Liver (tissue), 7 donors: ENCODE measurements at regions not wholly inside any gene's neighbourhood (a gene's known extent, or its start where the extent isn't known, plus 50 kb on each side); places are given as distances from the start of the nearest gene placed in this dataset.
A peak's percentile ranks its signal among the peaks of the same experiment; 100 is the strongest.

Experiments used
- DNase-seq: peaks from one replicate; pipeline ENCODE4 v3.0.0-alpha.2; 2017; ENCODE audit warnings: low spot score
- H3K27ac ChIP-seq, 2 donors: one replicate each; pipeline ENCODE4 v1.7.0; 2013; ENCODE audit warnings: inconsistent platforms in 2 of 2, low read length in 2 of 2, control low read depth in 1 of 2, low read depth in 1 of 2, mild to moderate bottlenecking in 1 of 2
- H3K27me3 ChIP-seq, 4 donors: one replicate each; pipeline versions ENCODE4 v1.6.1 to v1.7.0; 2013; ENCODE audit warnings: low read length in 3 of 4, inconsistent platforms in 1 of 4, mild to moderate bottlenecking in 1 of 4, moderate library complexity in 1 of 4; ENCODE audit not compliant: control insufficient read depth in 4 of 4, insufficient read depth in 4 of 4
- H3K36me3 ChIP-seq, 4 donors: one replicate each; pipeline versions ENCODE4 v1.6.1 to v1.7.0; 2013; ENCODE audit warnings: low read length in 3 of 4, mild to moderate bottlenecking in 3 of 4, low read depth in 1 of 4, moderate library complexity in 1 of 4; ENCODE audit not compliant: control insufficient read depth in 4 of 4, insufficient read depth in 3 of 4
- H3K4me1 ChIP-seq, 4 donors: one replicate each; pipeline versions ENCODE4 v1.6.1 to v1.7.0; 2013; ENCODE audit warnings: low read length in 3 of 4, mild to moderate bottlenecking in 3 of 4, moderate library complexity in 1 of 4; ENCODE audit not compliant: control insufficient read depth in 4 of 4, insufficient read depth in 4 of 4
- H3K4me3 ChIP-seq, 3 donors: one replicate each; pipeline versions ENCODE4 v1.6.1 to v1.7.0; 2013; ENCODE audit warnings: low read length in 3 of 3, control low read depth in 1 of 3, low read depth in 1 of 3, mild to moderate bottlenecking in 1 of 3
- H3K9ac ChIP-seq, 2 donors: one replicate each; pipeline ENCODE4 v1.7.0; 2013; ENCODE audit warnings: low read length in 2 of 2, mild to moderate bottlenecking in 2 of 2, moderate library complexity in 2 of 2, control low read depth in 1 of 2, low read depth in 1 of 2
- H3K9me3 ChIP-seq, 4 donors: one replicate each; pipeline versions ENCODE4 v1.6.1 to v1.7.0; 2013; ENCODE audit warnings: low read length in 3 of 4; ENCODE audit not compliant: control insufficient read depth in 4 of 4
- EGR1 ChIP-seq, 2 donors: IDR thresholded peaks; 2 replicates each; pipeline ENCODE4 v1.6.1; 2016 to 2018; ENCODE audit warnings: antibody characterized with exemption in 2 of 2, low read depth in 2 of 2
- FOXA2 ChIP-seq: IDR thresholded peaks from 2 replicates; pipeline ENCODE4 v1.6.1; 2016; ENCODE audit warnings: antibody characterized with exemption
- GABPA ChIP-seq, 2 donors: IDR thresholded peaks in 1 of 2; conservative IDR thresholded peaks in 1 of 2; 2 replicates each; pipeline ENCODE4 v1.6.1; 2016; ENCODE audit warnings: antibody characterized with exemption in 2 of 2, mild to moderate bottlenecking in 1 of 2, moderate library complexity in 1 of 2
- HNF4A ChIP-seq, 2 donors: conservative IDR thresholded peaks; 2 replicates each; pipeline ENCODE4 v1.6.1; 2016; ENCODE audit warnings: antibody characterized with exemption in 2 of 2, mild to moderate bottlenecking in 2 of 2
- NR2F2 ChIP-seq: IDR thresholded peaks from 2 replicates; pipeline ENCODE4 v1.6.1; 2016; ENCODE audit warnings: antibody characterized with exemption
- RAD21 ChIP-seq, 2 donors: IDR thresholded peaks; 2 replicates each; pipeline ENCODE4 v1.6.1; 2016; ENCODE audit warnings: antibody characterized with exemption in 2 of 2, mild to moderate bottlenecking in 2 of 2
- RXRA ChIP-seq, 2 donors: IDR thresholded peaks; 2 replicates each; pipeline ENCODE4 v1.6.1; 2017 to 2018; ENCODE audit warnings: antibody characterized with exemption in 2 of 2, mild to moderate bottlenecking in 1 of 2
- SP1 ChIP-seq: IDR thresholded peaks from 2 replicates; pipeline ENCODE4 v1.6.1; 2018; ENCODE audit warnings: antibody characterized with exemption, mild to moderate bottlenecking
- YY1 ChIP-seq: IDR thresholded peaks from 2 replicates; pipeline ENCODE4 v1.6.1; 2016; ENCODE audit warnings: antibody characterized with exemption, mild to moderate bottlenecking
- WGBS: extraction: QIAGEN DNeasy Blood & Tissue Kit; methylation state at CpG from one replicate; pipeline ENCODE4 v1.1.7; 2013; 5-methylcytosine and 5-hydroxymethylcytosine counted together
- TF ChIP-seq, protein P1 (sequence below): IDR thresholded peaks from 2 replicates; pipeline ENCODE4 v1.6.1; 2016; ENCODE audit warnings: antibody characterized with exemption
- TF ChIP-seq, protein P2 (sequence below): IDR thresholded peaks from 2 replicates; pipeline ENCODE4 v1.6.1; 2016; ENCODE audit warnings: antibody characterized with exemption, mild to moderate bottlenecking
- TF ChIP-seq, protein P3 (sequence below): IDR thresholded peaks from 2 replicates; pipeline ENCODE4 v1.6.1; 2016; ENCODE audit warnings: antibody characterized with exemption
- donor health status: healthy.
- donor health status: healthy.
- donor health status: healthy.
- donor health status: healthy.

DNA sequence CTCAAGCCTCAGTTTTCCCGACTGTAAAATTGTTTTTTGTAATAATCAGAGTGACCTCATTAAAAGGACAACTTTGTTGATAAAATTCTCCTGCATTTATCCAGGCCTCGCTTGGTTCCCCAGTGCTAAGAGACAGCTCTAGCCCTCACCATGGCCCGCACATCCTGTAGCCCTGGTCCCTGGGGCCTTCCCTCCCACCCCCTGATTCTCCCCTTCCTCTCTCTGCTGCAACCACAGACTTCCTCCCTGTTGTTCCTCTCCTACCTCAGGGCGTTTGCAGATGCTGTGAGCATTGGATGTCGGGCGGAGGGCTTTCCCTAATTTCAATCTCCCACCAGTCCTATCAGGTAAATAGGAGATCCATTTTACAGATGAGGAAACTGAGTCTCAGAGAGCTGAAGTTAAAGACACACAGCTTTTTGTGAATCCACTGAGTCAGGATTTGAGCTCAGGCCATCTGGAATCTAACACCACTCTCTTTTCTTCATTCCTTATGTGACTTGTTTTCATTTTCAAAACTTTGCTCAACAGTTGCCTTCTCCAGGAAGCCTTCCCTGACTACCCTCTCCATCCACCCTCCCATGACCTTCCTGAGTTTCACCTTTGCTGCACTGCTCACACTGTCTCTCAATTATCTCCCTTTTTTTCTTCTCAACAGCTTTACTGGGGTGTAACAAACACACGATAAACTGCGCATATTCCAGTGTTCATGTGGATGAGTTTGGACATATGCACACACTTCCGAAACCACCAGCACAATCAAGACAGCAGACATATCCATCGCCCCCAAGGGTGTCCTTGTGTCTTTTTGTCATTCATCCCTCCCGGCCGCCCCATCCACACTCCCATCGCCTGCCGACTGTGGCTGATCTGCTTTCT is 107.1 kb downstream of the CEBPB start:
- WGBS = 88% methylated on average over 14 of the region's 14 CpGs
- no peak overlapping the region for H3K9ac ChIP-seq
- TF ChIP-seq YY1 (no peak), FOXA2 (no peak), SP1 (no peak), RAD21 (IDR thresholded peaks at IDR 0.05) (no peak), GABPA (IDR thresholded peaks at IDR 0.05 in 1 of 2, conservative IDR thresholded peaks at IDR 0.05 in 1 of 2) (no peak), HNF4A (conservative IDR thresholded peaks at IDR 0.05) (no peak)
- TF ChIP-seq, protein P1, sequence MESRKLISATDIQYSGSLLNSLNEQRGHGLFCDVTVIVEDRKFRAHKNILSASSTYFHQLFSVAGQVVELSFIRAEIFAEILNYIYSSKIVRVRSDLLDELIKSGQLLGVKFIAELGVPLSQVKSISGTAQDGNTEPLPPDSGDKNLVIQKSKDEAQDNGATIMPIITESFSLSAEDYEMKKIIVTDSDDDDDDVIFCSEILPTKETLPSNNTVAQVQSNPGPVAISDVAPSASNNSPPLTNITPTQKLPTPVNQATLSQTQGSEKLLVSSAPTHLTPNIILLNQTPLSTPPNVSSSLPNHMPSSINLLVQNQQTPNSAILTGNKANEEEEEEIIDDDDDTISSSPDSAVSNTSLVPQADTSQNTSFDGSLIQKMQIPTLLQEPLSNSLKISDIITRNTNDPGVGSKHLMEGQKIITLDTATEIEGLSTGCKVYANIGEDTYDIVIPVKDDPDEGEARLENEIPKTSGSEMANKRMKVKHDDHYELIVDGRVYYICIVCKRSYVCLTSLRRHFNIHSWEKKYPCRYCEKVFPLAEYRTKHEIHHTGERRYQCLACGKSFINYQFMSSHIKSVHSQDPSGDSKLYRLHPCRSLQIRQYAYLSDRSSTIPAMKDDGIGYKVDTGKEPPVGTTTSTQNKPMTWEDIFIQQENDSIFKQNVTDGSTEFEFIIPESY = no peak
- TF ChIP-seq, protein P2, sequence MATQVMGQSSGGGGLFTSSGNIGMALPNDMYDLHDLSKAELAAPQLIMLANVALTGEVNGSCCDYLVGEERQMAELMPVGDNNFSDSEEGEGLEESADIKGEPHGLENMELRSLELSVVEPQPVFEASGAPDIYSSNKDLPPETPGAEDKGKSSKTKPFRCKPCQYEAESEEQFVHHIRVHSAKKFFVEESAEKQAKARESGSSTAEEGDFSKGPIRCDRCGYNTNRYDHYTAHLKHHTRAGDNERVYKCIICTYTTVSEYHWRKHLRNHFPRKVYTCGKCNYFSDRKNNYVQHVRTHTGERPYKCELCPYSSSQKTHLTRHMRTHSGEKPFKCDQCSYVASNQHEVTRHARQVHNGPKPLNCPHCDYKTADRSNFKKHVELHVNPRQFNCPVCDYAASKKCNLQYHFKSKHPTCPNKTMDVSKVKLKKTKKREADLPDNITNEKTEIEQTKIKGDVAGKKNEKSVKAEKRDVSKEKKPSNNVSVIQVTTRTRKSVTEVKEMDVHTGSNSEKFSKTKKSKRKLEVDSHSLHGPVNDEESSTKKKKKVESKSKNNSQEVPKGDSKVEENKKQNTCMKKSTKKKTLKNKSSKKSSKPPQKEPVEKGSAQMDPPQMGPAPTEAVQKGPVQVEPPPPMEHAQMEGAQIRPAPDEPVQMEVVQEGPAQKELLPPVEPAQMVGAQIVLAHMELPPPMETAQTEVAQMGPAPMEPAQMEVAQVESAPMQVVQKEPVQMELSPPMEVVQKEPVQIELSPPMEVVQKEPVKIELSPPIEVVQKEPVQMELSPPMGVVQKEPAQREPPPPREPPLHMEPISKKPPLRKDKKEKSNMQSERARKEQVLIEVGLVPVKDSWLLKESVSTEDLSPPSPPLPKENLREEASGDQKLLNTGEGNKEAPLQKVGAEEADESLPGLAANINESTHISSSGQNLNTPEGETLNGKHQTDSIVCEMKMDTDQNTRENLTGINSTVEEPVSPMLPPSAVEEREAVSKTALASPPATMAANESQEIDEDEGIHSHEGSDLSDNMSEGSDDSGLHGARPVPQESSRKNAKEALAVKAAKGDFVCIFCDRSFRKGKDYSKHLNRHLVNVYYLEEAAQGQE = no peak
- H3K27ac ChIP-seq = peak overlapping the region; percentile 81 to 92
- DNase-seq = no peak
- H3K4me3 ChIP-seq = no peak overlapping the region
- peaks cover 3 to 36% (median 19%) of the 10 kb centered on the region in 4 donors for H3K4me1 ChIP-seq
- H3K9me3 ChIP-seq = no peaks in the 10 kb centered on the region
- no peaks in the 10 kb centered on the region for H3K36me3 ChIP-seq
- no peaks in the 10 kb centered on the region for H3K27me3 ChIP-seq

DNA sequence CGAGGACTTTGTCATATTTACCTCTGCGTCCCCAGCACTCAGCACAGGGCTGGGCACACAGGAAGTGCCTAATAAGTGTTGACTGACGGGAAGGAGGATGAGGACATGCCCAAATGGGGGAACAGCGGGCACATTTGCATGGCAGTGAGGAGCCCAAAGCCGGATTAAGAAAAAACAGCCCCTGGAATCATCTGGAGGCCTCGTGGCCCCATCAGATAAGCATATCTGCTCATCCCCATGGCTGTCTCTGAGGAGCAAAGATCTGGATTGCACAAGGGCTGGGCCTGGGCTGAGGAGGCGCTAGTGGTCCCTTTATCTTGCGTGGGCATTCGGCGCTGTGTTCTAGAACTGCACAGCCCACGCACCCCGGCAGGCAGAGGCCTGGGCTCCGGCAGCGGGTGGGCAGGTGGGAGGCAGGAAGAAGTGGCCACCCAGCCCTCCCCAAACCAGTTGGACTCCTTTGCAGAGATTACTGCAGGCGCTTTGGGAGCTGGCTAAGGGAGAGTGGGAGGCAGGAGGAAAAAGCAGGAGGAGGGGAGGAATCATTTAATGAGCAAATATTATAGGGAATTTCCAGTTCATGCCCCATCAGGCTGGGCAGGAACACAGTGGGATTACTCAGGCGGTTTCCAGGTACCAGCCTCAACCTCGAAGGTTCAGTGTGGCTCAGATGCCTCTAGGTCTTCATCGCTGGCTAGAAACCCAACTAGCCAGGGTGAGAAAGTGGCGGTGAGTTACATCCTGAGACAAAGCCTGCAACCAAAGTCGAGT is 108.1 kb downstream of the CEBPB start:
- Histone ChIP-seq H3K36me3 (no peaks in the 10 kb centered on the region), H3K4me1 (peaks cover under 1 to 31% (median 13%) of the 10 kb centered on the region in 4 donors), H3K4me3 (no peak overlapping the region), H3K9me3 (no peaks in the 10 kb centered on the region), H3K27ac (peak overlapping the region in 1 of 2 donors; percentile 34), H3K27me3 (no peaks in the 10 kb centered on the region), H3K9ac (no peak overlapping the region)
- TF ChIP-seq HNF4A (conservative IDR thresholded peaks at IDR 0.05) (peak in 1 of 2 donors; percentile 22), NR2F2 (no peak), RXRA (IDR thresholded peaks at IDR 0.05) (no peak), EGR1 (IDR thresholded peaks at IDR 0.05; ENCODE audit: low read depth in 2 of 2) (no peak)
- TF ChIP-seq, protein P3, sequence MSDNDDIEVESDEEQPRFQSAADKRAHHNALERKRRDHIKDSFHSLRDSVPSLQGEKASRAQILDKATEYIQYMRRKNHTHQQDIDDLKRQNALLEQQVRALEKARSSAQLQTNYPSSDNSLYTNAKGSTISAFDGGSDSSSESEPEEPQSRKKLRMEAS = no peak
- 86% methylated on average over 20 of the region's 20 CpGs for WGBS
- no peak for DNase-seq
